Left lung (tissue), 4 donors: ENCODE measurements at regions not wholly inside any gene's neighbourhood (a gene's known extent, or its start where the extent isn't known, plus 50 kb on each side); places are given as distances from the start of the nearest gene placed in this dataset.

Source experiments
- ATAC-seq: fragments of 200-7000 bp; cut with Tn5 transposase; one replicate; pipeline ENCODE4 v1.9.1; 2020; ENCODE audit warnings: moderate library complexity
- DNase-seq, 4 donors: peaks; one replicate each; pipeline ENCODE4 v3.0.0-alpha.2; 2013 to 2020
- H3K27ac ChIP-seq, 2 donors: fragments of 200-600 bp; sonication (generic) in 1 of 2; one replicate each; pipeline versions ENCODE4 v1.5.0 to v1.8.0; 2020 to 2021
- H3K27me3 ChIP-seq, 2 donors: fragments of 200-600 bp; sonication (generic) in 1 of 2; one replicate each; pipeline versions ENCODE4 v1.5.0 to v1.8.0; 2020 to 2021
- H3K36me3 ChIP-seq, 2 donors: fragments of 200-600 bp; sonication (generic) in 1 of 2; one replicate each; pipeline versions ENCODE4 v1.5.0 to v1.8.0; 2020 to 2021
- H3K4me1 ChIP-seq, 2 donors: fragments of 200-600 bp; one replicate each; pipeline ENCODE4 v1.8.0; 2021
- H3K4me3 ChIP-seq, 2 donors: fragments of 200-600 bp; sonication (generic) in 1 of 2; one replicate each; pipeline versions ENCODE4 v1.5.0 to v1.8.0; 2020 to 2021; ENCODE audit warnings: mild to moderate bottlenecking in 1 of 2
- H3K9me3 ChIP-seq, 2 donors: fragments of 200-600 bp; sonication (generic) in 1 of 2; one replicate each; pipeline versions ENCODE4 v1.5.0 to v1.8.0; 2020 to 2021
- CTCF ChIP-seq, 2 donors: fragments of 200-600 bp; sonication (generic) in 1 of 2; IDR thresholded peaks; one replicate each; pipeline versions ENCODE4 v1.5.0 to v1.8.0; 2021; ENCODE audit warnings: antibody characterized with exemption in 2 of 2
- intact Hi-C, 2 donors: fragments of 100-400 bp; cut with DNase I; formaldehyde crosslinking; loops; one replicate each; pipeline versions ENCODE4 v1.11.2 to v1.14.2; 2022
- donor health status: DM: no; HTN: yes; CAD: no.
- donor health status: DM: no; HTN: no; CAD: no.

DNA sequence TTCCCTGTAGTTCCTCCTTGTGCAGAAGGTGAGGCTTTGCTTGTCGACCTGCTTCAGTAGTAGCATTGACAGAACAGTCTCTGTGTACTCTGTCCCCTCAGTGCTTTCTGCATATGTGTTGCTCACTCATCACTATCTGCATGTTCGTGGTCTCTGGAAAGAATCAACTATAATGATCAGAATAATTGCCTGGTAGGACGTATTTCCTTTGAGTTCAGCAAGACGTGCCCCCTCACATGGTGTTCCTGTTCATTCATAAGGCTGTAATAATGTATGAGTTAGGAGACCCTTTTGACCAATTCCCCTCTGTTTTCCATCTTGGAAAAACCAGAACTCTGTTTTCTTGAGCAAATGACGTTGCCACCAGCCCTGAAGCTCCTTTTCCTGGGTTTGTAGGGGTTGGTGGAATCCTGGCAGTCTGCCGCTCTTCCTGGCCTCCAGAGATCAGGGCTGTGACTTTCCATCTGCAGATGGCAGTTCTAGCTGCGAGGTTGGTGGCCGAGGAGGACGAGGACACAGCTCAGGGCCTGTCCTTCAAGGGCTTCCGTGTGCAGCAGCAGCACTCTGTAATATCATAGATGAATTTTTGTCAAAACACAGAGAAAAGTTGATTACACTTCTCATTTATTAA, 61.9 kb downstream of the EXOSC2 start:
- no peak overlapping the region for H3K4me3 ChIP-seq
- ATAC-seq = no peak
- TF ChIP-seq CTCF (IDR thresholded peaks at IDR 0.05) = no peak
- intact Hi-C loops = no loop called here
- H3K9me3 ChIP-seq = no peaks in the 10 kb centered on the region
- no peak overlapping the region for H3K27ac ChIP-seq
- H3K36me3 ChIP-seq = no peaks in the 10 kb centered on the region
- no peak for DNase-seq
- no peaks in the 10 kb centered on the region for H3K27me3 ChIP-seq
- H3K4me1 ChIP-seq = peaks cover 7 to 23% of the 10 kb centered on the region in 2 donors

- Histone ChIP-seq H3K4me3 (no peak overlapping the region), H3K4me1 (peaks cover 7 to 23% of the 10 kb centered on the region in 2 donors), H3K9me3 (no peaks in the 10 kb centered on the region), H3K36me3 (no peaks in the 10 kb centered on the region), H3K27me3 (no peaks in the 10 kb centered on the region), H3K27ac (no peak overlapping the region)
- no peak for ATAC-seq
- no peak for TF ChIP-seq CTCF (IDR thresholded peaks at IDR 0.05)
- DNase-seq = no peak
- intact Hi-C loops = no loop called here
These were observed 62.5 kb downstream of the EXOSC2 start for GRCh38 chr9:130756037-130756436.

GRCh38 chr9:130756455-130757152, 63.0 kb downstream of the EXOSC2 start:
- Histone ChIP-seq H3K27me3 (no peaks in the 10 kb centered on the region), H3K9me3 (no peaks in the 10 kb centered on the region), H3K27ac (no peak overlapping the region), H3K4me3 (no peak overlapping the region), H3K36me3 (no peaks in the 10 kb centered on the region), H3K4me1 (peaks cover 7 to 23% of the 10 kb centered on the region in 2 donors)
- no peak for DNase-seq
- TF ChIP-seq CTCF (IDR thresholded peaks at IDR 0.05) = no peak
- ATAC-seq = no peak
- intact Hi-C loops = no loop called here

DNA sequence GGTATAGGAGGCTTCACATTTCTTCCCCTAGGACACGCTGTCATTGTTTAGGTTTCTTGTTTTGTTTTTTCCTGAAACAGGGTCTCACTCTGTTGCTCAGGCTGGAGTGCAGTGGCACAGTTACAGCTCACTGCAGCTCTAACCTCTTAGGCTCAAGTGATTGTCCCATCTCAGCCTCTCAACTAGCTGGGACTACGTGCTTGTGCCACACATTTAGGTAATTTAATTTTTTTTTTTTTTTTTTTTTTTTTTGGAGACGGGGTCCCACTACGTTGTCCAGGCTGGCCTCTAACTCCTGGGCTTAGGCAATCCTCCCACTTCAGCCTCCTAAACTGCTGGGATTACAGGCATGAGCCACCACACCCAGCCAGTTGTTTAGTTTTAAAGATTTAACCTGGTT, 66.2 kb downstream of the EXOSC2 start:
- H3K4me1 ChIP-seq = peaks cover 7 to 29% of the 10 kb centered on the region in 2 donors
- no peak for TF ChIP-seq CTCF (IDR thresholded peaks at IDR 0.05)
- intact Hi-C loops = no loop called here
- H3K9me3 ChIP-seq = no peaks in the 10 kb centered on the region
- H3K27ac ChIP-seq = no peak overlapping the region
- H3K27me3 ChIP-seq = no peaks in the 10 kb centered on the region
- DNase-seq (no peak), ATAC-seq (no peak)
- no peak overlapping the region for H3K4me3 ChIP-seq
- H3K36me3 ChIP-seq = no peaks in the 10 kb centered on the region

DNA sequence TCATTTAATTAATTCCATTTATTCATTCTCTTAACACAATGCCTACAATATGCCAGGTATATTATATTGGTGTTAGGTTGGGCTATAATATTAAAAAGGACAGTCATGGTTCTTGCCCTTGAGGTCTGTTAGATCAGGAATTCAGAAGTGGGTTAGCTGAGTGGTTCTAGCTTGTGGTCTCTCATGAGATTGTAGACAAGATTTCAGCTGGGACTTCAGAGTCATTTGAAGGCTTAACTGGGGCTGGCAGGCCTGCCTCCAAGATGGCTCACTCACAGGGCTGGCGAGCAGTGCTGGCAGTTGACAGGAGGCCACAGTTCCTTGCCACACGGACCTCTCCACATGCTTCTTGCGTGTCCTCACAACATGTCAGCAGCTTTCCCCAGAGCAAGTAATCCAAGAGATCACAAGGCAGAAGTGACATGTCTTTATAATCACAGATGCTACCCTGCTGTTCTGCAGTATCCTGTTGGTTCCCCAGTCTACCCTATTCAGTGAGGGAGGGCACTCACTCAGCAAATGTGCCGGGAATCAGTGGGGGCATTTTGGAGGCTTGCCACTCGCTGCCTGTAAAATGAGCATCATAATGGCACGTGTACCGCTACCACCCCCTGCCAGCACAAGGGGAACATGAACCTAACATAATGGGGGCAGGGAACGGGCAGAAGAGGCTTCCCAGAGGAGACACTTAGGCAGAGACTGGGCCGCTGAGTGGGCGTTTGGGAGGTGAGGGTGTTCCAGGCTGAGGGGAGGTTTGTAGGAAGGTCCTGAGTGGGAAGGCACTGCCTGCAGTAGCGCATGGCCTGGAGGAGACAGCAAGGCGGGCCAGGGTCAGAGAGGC, 70.0 kb downstream of the EXOSC2 start:
- H3K36me3 ChIP-seq = no peaks in the 10 kb centered on the region
- intact Hi-C loops = no loop called here
- H3K4me1 ChIP-seq = peaks cover 11 to 33% of the 10 kb centered on the region in 2 donors
- TF ChIP-seq CTCF (IDR thresholded peaks at IDR 0.05) = no peak
- ATAC-seq (no peak), DNase-seq (no peak)
- no peak overlapping the region for H3K4me3 ChIP-seq
- H3K27ac ChIP-seq = no peak overlapping the region
- H3K9me3 ChIP-seq = no peaks in the 10 kb centered on the region
- H3K27me3 ChIP-seq = no peaks in the 10 kb centered on the region
